Panc1 (cell line): ENCODE measurements at regions not wholly inside any gene's neighbourhood (a gene's known extent, or its start where the extent isn't known, plus 50 kb on each side); places are given as distances from the start of the nearest gene placed in this dataset.

Experiments
- POLR2AphosphoS5 ChIP-seq: IDR thresholded peaks from 2 replicates; pipeline ENCODE4 v1.6.1; 2012; ENCODE audit warnings: mild to moderate bottlenecking, low read depth, low read length, moderate library complexity
- REST ChIP-seq, 2 experiments: IDR thresholded peaks; 2 replicates each; pipeline ENCODE4 v1.6.1; 2011 to 2012; ENCODE audit warnings: low read depth in 2 of 2, control low read depth in 1 of 2, low read length in 1 of 2, mild to moderate bottlenecking in 1 of 2, moderate library complexity in 1 of 2; ENCODE audit not compliant: insufficient read depth in 1 of 2
- TF ChIP-seq, protein P1 (sequence below): fragments of 450-650 bp; IDR thresholded peaks from 2 replicates; pipeline ENCODE4 v1.5.1; 2017; ENCODE audit warnings: mild to moderate bottlenecking

- TF ChIP-seq, protein P1, sequence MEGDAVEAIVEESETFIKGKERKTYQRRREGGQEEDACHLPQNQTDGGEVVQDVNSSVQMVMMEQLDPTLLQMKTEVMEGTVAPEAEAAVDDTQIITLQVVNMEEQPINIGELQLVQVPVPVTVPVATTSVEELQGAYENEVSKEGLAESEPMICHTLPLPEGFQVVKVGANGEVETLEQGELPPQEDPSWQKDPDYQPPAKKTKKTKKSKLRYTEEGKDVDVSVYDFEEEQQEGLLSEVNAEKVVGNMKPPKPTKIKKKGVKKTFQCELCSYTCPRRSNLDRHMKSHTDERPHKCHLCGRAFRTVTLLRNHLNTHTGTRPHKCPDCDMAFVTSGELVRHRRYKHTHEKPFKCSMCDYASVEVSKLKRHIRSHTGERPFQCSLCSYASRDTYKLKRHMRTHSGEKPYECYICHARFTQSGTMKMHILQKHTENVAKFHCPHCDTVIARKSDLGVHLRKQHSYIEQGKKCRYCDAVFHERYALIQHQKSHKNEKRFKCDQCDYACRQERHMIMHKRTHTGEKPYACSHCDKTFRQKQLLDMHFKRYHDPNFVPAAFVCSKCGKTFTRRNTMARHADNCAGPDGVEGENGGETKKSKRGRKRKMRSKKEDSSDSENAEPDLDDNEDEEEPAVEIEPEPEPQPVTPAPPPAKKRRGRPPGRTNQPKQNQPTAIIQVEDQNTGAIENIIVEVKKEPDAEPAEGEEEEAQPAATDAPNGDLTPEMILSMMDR, result no peak
- TF ChIP-seq POLR2AphosphoS5 (no peak), REST (IDR thresholded peaks at IDR 0.05; ENCODE audit: insufficient read depth in 1 of 2, low read depth in 2 of 2, low read length in 1 of 2) (no peak)
Observed at GRCh38 chr2:51534166-51534565, 502.2 kb upstream of the NRXN1 start.
